GM23338 (cell line): ENCODE measurements at regions not wholly inside any gene's neighbourhood (a gene's known extent, or its start where the extent isn't known, plus 50 kb on each side); places are given as distances from the start of the nearest gene placed in this dataset.

Source experiments
- ATAC-seq: fragments of 200-7000 bp; cut with Tn5 transposase; 3 replicates; pipeline ENCODE4 v1.9.1; 2020
- DNase-seq: peaks from one replicate; pipeline ENCODE4 v3.0.0-alpha.2; 2015; ENCODE audit warnings: low spot score
- H2AFZ ChIP-seq: fragments of 200-600 bp; sonication (generic); 2 replicates; pipeline ENCODE4 v1.8.0; 2016; ENCODE audit warnings: antibody characterized with exemption, mild to moderate bottlenecking, moderate library complexity
- H3F3A ChIP-seq: fragments of 200-600 bp; sonication (generic); replicated peaks from 2 replicates; pipeline ENCODE4 v1.8.0; 2017; ENCODE audit warnings: antibody characterized with exemption, mixed run types, low read depth
- H3K27ac ChIP-seq: fragments of 200-600 bp; sonication (generic); 2 replicates; pipeline ENCODE4 v1.6.1; 2016; ENCODE audit warnings: low read depth
- H3K27me3 ChIP-seq: fragments of 200-600 bp; sonication (generic); 2 replicates; pipeline ENCODE4 v1.8.0; 2016; ENCODE audit warnings: mild to moderate bottlenecking, mixed run types, moderate library complexity; ENCODE audit not compliant: insufficient read depth
- H3K36me3 ChIP-seq: fragments of 200-600 bp; sonication (generic); 2 replicates; pipeline ENCODE4 v1.8.0; 2016; ENCODE audit warnings: mild to moderate bottlenecking; ENCODE audit not compliant: insufficient read depth
- H3K4me1 ChIP-seq: fragments of 200-600 bp; sonication (generic); 2 replicates; pipeline ENCODE4 v1.8.0; 2016; ENCODE audit warnings: mild to moderate bottlenecking, moderate library complexity; ENCODE audit not compliant: insufficient read depth
- H3K4me2 ChIP-seq: fragments of 200-600 bp; sonication (generic); 2 replicates; pipeline ENCODE4 v1.7.1; 2017; ENCODE audit warnings: mixed run types
- H3K4me3 ChIP-seq: fragments of 200-600 bp; sonication (generic); 2 replicates; pipeline ENCODE4 v1.6.1; 2016; ENCODE audit warnings: mixed run types
- H3K79me2 ChIP-seq: fragments of 200-600 bp; sonication (generic); replicated peaks from 2 replicates; pipeline ENCODE4 v1.8.0; 2017; ENCODE audit warnings: mild to moderate bottlenecking; ENCODE audit not compliant: insufficient read depth
- H3K9me2 ChIP-seq: fragments of 200-600 bp; sonication (generic); 2 replicates; pipeline ENCODE4 v1.8.0; 2017; ENCODE audit not compliant: insufficient read depth
- H4K20me1 ChIP-seq: fragments of 200-600 bp; sonication (generic); replicated peaks from 2 replicates; pipeline ENCODE4 v1.8.0; 2017; ENCODE audit warnings: mild to moderate bottlenecking; ENCODE audit not compliant: insufficient read depth
- H3K27ac Mint-ChIP-seq: 2 replicates; pipeline ENCODE4 v1.8.0; 2020; ENCODE audit warnings: inconsistent platforms, mild to moderate bottlenecking, moderate library complexity, mixed read lengths
- H3K27me3 Mint-ChIP-seq: 3 replicates; pipeline ENCODE4 v1.8.0; 2022; ENCODE audit warnings: low read depth, mild to moderate bottlenecking, moderate library complexity, mixed read lengths, inconsistent platforms; ENCODE audit not compliant: insufficient read depth, poor library complexity
- H3K36me3 Mint-ChIP-seq: 3 replicates; pipeline ENCODE4 v1.8.0; 2021; ENCODE audit warnings: low read depth, mild to moderate bottlenecking, inconsistent platforms, moderate library complexity, mixed read lengths
- H3K4me1 Mint-ChIP-seq: 3 replicates; pipeline ENCODE4 v1.8.0; 2020; ENCODE audit warnings: mild to moderate bottlenecking, inconsistent platforms, mixed read lengths
- H3K4me3 Mint-ChIP-seq: 3 replicates; pipeline ENCODE4 v1.8.0; 2021; ENCODE audit warnings: moderate library complexity, mild to moderate bottlenecking, inconsistent platforms, mixed read lengths
- H3K9me3 Mint-ChIP-seq: 3 replicates; pipeline ENCODE4 v1.8.0; 2020; ENCODE audit warnings: moderate library complexity, mild to moderate bottlenecking, inconsistent platforms, mixed read lengths
- CREB1 ChIP-seq: fragments of 250-450 bp; sonication (Bioruptor Pico); IDR thresholded peaks from 2 replicates; pipeline ENCODE4 v1.5.0; 2020; ENCODE audit warnings: low read depth, mild to moderate bottlenecking, moderate library complexity
- CTCF ChIP-seq, 2 experiments: fragments of 200-600 bp in 1 of 2; sonication (generic) in 1 of 2; conservative IDR thresholded peaks; 2 replicates each; pipeline versions ENCODE4 v1.5.1 to v1.6.1; 2016 to 2017; ENCODE audit warnings: antibody characterized with exemption in 2 of 2, low read depth in 2 of 2, mild to moderate bottlenecking in 2 of 2, moderate library complexity in 1 of 2
- EZH2 ChIP-seq: fragments of 200-600 bp; sonication (generic); IDR thresholded peaks from one replicate; pipeline ENCODE4 v1.8.0; 2017; ENCODE audit warnings: antibody characterized with exemption, mild to moderate bottlenecking, low read depth; ENCODE audit not compliant: unreplicated experiment
- NANOG ChIP-seq: IDR thresholded peaks from 2 replicates; pipeline ENCODE4 v1.6.1; 2016; ENCODE audit warnings: antibody characterized with exemption, borderline replicate concordance
- REST ChIP-seq: IDR thresholded peaks from one replicate; pipeline ENCODE4 v1.6.1; 2018; ENCODE audit warnings: antibody characterized with exemption; ENCODE audit not compliant: unreplicated experiment
- STAT1 ChIP-seq: IDR thresholded peaks from one replicate; pipeline ENCODE4 v1.6.1; 2016; ENCODE audit warnings: antibody characterized with exemption; ENCODE audit not compliant: unreplicated experiment
- ZNF114 ChIP-seq: fragments of 250-450 bp; sonication (Bioruptor Pico); IDR thresholded peaks from 2 replicates; pipeline ENCODE4 v1.5.0; 2020; ENCODE audit warnings: mild to moderate bottlenecking, moderate library complexity
- ZNF331 ChIP-seq: fragments of 250-450 bp; sonication (Bioruptor Pico); IDR thresholded peaks from 2 replicates; pipeline ENCODE4 v1.5.0; 2020; ENCODE audit warnings: low read depth, mild to moderate bottlenecking, moderate library complexity
- ZNF462 ChIP-seq: fragments of 250-450 bp; sonication (Bioruptor Pico); IDR thresholded peaks from 2 replicates; pipeline ENCODE4 v1.5.0; 2020; ENCODE audit warnings: mild to moderate bottlenecking, moderate library complexity

GRCh38 chr1:215508311-215508710 lies 58.8 kb upstream of the KCTD3 start:
- Histone ChIP-seq H3K27me3 (no peaks in the 10 kb centered on the region), H2AFZ (no peak overlapping the region), H3K4me1 (no peaks in the 10 kb centered on the region), H4K20me1 (no peaks in the 10 kb centered on the region), H3K4me2 (no peak overlapping the region), H3K27ac (no peak overlapping the region), H3K36me3 (peaks cover 6% of the 10 kb centered on the region; the same call in 1 of the 2 replicates), H3F3A (no peaks in the 10 kb centered on the region), H3K79me2 (no peaks in the 10 kb centered on the region), H3K9me2 (0 out of 2 replicates have a peak, but pooled peaks cover 3% of the 10 kb centered on the region), H3K4me3 (no peak overlapping the region)
- H3K4me3 Mint-ChIP-seq: no peak overlapping the region
- H3K27me3 Mint-ChIP-seq: no peaks in the 10 kb centered on the region
- no peak for DNase-seq
- 0 out of 3 replicates have a peak, but pooled peaks cover 3% of the 10 kb centered on the region for H3K36me3 Mint-ChIP-seq
- no peaks in the 10 kb centered on the region for H3K4me1 Mint-ChIP-seq
- TF ChIP-seq STAT1: no peak
- TF ChIP-seq ZNF462 (CRISPR knock-in tag): no peak
- no peak for TF ChIP-seq CREB1 (CRISPR knock-in tag)
- TF ChIP-seq ZNF114 (CRISPR knock-in tag): no peak
- no peak for TF ChIP-seq NANOG
- no peak for TF ChIP-seq REST
- TF ChIP-seq CTCF (conservative IDR thresholded peaks at IDR 0.05; ENCODE audit: low read depth in 2 of 2): no peak
- TF ChIP-seq ZNF331 (CRISPR knock-in tag): no peak
- no peak for TF ChIP-seq EZH2
- H3K9me3 Mint-ChIP-seq: peaks cover 13% of the 10 kb centered on the region; the same call in 2 of the 3 replicates
- no peak for ATAC-seq
- H3K27ac Mint-ChIP-seq: no peak overlapping the region
